GM18520 (cell line): ENCODE measurements at regions not wholly inside any gene's neighbourhood (a gene's known extent, or its start where the extent isn't known, plus 50 kb on each side); places are given as distances from the start of the nearest gene placed in this dataset.
"Not testable (repeated sequence)": the region's sequence is repeated elsewhere in the genome, so short reads cannot be mapped to it uniquely, and the experiment has no call there.

Experiments used
- ATAC-seq: cut with Tn5 transposase; IDR thresholded peaks from one replicate; pipeline ENCODE4 v1.9.1; 2021; ENCODE audit not compliant: unreplicated experiment

DNA sequence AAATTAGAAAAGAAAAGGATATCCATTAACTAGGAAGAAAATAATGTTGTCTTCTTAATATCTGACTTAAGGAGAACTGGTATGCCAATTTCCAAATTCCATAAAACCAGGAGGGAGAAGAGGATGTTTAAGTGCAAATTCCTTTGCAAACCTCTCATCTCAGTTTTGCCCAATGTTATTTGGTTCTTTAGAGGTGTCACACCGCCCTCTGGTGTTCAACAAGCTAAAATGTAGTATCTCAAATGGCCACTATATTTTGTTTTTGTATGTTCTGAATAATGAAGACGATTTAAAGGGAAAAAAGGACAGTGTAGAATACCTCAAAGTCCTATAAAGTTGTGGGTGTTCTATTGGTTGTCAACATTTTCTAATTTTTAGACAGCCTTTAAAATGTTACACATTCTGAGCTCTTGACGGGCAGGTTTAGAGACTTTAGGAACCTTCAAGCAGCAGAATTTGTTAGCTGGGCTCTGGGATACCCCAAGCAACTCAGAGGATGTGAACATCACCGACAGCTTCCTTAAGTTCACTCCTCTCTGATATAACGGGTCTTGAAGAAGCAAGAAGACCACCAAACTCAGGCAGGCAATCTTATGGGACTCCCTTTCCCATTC lies 458.3 kb downstream of the MFSD1 start:
- ATAC-seq: no peak

DNA sequence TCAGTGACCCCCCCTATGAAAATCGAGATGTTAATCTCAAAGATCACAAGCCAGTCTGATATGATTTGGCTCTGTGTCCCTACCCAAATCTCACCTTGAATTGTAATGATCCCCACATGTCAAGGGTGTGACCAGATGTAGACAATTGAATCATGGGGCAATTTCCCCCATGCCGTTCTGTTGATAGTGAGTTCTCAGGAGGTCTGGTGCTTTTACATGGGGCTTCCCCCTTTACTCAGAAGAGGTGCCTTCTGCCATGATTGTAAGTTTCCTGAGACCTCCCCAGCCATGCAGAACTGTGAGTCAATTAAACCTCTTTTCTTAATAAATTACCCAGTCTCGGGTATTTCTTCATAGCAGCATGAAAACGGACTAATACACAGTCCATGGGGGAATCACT lies 459.5 kb downstream of the MFSD1 start:
- ATAC-seq: not testable (repeated sequence)

DNA sequence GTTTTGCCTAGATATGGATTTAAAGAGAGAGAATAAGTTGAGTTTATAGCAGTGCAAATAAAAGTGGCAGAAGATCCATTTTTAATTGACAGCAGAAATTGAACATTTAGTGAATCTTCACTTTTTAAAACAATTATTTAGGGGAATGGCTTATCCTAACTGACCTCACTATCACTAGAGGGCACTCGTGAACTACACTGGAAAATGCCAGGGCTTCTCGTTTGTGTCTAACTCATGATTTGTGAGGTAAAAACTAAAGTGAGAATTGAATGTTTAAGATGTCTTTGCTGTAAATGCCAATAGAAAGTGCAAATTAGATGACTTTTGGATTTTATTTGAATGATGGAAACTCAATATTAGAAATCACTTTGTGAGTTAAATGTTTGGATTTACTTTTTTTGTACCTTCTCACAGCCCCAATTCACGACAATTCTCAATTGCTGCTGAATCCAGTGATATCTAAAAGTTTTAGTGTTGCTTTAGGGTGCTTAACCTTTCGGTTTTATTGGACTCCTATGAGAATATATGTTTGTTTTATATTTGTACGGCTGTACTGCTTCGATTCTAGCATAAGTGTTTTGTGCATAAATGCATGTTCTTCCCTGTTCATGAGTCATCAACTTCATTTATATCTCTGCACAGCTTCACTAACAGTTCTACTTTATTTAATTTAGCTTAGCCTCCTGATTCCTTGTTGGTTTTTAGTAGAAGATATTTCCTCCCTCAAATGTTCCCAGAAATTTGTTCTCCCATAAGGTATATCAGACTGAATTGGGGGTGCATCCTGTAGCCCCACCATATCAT lies 462.1 kb downstream of the MFSD1 start:
- ATAC-seq: no peak

DNA sequence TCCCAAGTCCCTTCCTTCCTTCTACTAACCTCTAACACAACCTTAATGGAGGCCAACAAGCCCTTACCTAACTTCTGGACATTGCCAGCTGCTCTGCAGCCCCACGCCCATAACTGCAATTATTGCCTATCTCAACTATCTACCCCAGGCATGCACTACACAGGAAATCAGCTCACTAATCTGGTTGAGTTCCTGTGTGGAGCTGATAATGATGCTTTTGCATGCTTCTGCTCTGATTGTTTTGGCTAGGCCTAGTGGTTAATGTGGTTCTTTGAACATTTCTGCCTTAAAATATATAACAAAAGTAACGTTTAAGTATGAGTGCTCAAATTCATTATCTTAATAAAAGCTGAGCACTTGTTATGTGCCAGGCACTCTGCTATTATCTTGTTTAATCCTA lies 463.9 kb downstream of the MFSD1 start:
- ATAC-seq: no peak

DNA sequence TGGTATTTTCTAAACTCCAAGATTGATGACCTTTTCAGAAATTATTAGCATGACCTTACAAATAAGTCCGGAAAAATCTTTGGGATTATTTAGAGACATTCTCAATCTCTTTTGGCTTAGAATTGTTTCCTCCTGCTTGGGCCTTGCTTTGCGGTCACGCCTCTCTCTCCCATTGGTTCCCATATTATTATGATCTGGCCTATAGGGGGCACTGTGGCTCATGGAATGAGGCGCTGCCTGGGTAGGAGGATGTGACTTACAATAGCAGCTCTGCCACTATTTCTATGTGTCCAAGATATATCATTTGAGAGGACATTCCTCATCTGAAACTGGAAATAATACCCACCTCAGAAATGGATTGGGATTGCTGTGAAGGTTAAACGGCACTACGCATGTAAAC lies 464.9 kb downstream of the MFSD1 start:
- ATAC-seq: no peak

DNA sequence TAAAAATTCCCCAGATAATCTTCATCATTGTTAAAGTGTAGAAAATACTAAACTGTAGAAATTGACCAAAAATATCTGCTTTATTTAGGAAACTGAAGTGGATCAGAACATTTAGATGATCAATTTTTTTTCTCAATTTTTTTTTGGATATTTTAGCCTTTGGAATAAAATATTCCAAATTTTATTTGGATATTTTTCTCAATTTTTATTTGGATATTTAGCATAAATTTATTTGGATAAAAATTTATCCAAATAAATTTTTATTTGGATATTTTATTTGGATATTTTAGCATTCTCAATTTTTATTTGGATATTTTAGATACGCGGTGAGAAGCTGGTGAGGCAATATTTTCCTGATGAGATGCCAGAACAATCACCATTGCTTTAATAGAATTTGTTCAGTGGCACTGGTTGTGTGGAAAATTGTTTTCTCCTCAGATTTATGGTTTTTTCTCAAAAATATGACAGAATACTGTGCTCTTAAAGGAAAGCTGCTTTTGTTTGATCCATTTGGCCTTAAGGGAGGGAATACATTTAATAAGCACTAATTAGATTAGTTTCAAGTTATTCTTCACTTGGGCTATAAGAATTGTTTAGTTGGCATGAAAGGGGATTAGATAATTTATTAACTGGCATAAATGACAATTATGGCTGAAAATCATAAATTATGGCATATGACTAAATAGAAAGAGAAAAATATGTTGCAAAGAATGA lies 470.1 kb downstream of the MFSD1 start:
- ATAC-seq: no peak

DNA sequence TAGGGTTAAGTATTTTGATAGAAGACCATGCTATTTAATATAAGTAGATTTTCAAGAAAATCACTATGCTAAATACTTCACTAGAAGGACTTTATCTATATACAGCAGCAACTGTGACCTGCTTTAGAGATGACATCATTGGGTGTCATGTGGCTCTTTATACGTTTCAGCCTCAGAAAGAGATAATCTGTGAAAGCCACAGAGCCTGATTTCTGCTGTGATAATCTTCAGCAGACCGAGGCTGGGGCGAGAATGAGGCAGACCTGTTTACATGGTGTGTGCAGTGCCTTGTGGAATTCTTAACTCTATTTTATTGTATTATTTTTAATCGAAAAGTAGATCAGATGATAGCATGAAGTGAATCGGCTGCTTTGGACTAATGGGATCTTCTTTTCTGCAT lies 471.2 kb downstream of the MFSD1 start:
- ATAC-seq: no peak

DNA sequence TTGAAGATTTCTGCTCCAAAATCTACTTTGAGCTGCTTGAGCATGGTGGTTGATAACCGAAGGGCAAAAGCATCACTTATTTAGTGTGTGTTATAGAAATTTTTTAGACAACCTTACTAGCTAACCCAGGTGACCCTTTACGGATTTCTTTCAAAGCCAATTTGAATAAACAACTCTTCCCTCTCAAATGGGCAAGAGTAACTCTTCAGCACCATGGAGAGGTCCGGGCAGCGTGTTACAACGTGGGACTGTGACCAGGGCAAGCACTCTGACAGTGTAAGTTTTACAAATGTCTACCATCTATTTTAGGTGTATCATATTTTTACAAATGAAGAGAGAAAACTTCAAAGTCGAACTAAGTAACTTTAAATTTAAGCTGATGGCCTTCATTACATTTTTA lies 471.8 kb downstream of the MFSD1 start:
- ATAC-seq: no peak

DNA sequence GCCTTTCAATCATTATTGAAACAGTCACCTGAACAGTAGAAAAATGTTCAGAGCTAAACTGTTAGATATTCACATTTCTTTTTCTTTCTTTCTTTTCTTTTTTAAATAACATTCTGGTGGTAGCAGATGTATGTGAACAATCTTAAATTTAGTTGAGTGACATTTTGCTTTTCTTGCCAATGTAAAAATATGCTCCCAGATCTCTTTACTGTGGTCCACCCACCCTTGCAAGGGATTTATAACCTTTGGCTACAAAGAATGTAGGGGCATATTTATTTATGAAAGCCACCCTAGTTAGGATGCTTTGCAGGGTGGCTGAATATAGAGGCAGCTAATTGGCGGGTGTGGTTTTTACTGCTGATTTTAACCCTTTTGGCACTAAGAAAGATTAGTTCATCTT lies 473.9 kb downstream of the MFSD1 start:
- no peak for ATAC-seq

DNA sequence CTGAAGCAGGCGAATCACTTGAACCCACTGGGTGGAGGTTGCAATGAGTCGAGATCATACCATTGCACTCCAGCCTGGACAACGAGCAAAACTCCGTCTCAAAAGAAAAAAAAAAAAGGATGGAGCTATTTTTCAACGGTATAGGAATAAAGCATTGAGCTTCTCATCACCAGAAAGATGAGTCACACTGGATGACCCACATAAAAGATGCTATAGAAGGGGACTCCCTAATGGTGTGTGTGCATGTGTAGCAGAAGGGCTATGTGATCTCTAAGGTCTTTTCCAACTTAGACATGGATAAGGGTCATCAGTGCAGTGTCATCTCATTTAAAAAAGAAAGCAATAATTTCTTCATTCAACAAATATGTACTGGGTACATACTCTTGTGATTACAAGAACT lies 476.0 kb downstream of the MFSD1 start:
- no peak for ATAC-seq

DNA sequence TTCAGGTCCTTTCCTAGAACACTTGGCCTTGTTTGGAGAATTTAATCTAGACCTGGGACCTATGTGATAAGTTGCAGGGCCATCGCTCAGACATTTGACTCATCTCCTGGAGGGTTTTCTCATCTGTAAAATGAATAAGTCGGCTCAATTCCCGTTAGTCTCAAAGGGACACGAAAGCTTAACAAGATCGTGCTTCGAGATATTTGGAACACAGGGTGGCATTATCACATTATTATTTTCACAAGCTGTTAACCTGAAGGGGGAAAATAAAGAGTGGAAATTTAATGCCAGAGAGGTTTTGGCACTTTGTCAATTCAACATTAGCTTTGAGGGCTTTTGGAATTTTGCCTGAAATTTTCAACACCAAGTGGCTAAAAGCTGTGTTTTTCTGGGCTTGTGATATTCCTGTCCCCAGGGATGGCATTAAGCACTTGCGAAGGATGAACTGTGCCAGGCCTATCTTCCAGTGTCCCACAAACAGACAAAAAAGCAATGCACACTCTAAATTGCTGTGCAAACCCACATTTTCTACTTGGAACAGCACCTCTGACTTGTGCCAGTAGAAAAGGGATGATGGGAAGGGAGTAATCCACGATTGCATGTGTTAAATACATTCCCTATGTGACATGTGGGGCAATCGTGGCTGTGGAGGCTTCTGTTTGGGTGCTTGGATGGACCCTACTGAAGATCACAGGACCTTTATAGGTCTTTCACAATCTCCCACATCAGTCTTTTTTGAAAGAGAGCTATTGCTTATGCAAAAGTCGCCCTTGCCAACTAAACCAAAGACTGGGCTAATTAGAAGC lies 478.7 kb downstream of the MFSD1 start:
- ATAC-seq: no peak

DNA sequence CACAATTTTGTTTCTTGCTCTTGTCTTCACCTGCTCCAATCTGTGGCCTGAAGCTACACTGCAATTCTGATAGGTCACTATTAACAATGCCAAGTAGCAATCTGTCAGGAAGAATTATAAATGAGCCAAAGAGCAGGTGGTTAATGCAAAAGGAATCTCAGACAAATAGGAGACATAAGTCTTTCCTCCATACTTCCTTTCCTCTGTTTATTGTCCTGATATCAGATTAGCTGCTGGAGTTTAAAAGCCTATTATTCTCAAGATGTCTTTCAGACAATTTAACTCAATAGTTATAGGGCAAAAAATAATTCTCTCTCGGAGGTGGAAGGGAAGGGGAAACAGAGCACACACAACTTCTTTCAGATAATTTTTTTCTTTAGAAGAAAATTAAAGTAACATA lies 491.6 kb downstream of the MFSD1 start:
- ATAC-seq: no peak

DNA sequence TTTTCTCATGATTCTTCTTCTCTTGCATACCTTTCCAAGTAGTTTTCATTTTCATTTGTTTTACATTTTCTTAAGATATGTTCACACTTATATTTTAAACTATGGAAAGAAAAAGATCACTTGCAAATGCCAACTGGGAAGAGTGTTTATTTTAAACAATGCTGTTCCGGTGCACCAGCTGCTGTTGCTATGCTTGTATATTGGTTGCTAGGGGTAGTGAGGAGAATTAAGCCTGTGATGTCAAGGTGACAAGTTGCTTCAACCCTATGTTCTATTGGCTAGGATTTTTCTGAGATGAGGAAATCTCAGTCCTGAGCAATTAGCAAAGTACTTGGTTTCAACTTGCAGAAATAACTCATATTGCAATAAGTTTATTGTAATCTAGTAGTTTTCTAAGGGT lies 500.1 kb downstream of the MFSD1 start:
- ATAC-seq: no peak

DNA sequence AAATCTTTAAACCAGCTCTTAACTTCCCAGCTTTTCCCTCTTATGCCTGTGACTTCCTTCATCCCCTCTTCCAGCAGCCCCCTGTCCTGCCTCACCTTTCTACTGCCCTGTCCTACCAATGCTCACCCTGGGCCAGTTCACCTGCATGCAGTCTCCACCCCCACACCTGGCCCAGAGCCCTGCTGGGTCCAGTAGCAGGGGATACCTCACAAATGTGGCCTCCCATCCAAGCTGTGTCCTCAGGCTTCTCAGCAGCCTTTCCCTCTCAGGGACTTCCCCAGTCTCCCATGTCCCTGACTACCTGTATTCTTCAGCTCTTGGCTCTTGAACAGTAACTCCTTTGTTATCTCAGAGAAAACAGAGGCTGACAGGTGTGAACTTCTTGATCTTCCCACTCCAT lies 503.2 kb downstream of the MFSD1 start:
- ATAC-seq: no peak

DNA sequence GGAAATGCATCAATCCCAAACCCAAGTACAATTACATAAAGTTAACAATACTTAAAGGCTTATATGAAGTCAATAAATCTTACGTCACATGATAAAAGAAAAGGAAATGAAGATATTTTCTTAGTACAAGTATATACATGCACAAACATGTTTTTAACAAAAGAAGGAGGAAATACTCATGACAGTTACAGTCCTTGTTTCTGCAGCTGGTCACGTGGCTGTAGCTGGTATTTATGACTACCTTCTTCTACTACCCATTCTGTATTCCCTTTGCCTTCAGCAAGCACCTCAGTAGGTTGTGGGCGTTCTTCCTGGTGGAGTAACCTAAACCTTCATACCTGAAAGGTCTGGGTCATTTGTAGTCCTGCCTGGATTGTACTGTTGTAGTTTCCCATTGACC lies 514.9 kb downstream of the MFSD1 start:
- ATAC-seq: not testable (repeated sequence)

DNA sequence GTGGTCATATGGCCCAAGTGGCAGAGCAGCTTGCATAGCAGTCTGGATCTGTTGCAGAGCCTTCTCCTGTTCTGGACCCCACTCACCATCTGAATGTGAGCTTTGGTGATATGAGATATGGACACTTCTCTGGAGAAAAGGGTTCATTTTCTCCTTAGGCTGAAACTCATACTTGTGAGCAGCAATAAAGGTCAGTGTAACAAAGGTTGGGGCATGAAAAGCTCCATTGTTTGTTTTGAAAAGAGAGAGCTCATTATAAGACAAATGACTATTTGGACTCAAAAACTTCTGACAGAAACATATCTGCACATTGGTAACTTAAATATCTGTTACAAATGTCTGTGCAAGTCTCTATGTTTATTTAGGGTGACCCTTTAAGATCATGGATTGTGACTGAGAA lies 517.3 kb downstream of the MFSD1 start:
- no peak for ATAC-seq

DNA sequence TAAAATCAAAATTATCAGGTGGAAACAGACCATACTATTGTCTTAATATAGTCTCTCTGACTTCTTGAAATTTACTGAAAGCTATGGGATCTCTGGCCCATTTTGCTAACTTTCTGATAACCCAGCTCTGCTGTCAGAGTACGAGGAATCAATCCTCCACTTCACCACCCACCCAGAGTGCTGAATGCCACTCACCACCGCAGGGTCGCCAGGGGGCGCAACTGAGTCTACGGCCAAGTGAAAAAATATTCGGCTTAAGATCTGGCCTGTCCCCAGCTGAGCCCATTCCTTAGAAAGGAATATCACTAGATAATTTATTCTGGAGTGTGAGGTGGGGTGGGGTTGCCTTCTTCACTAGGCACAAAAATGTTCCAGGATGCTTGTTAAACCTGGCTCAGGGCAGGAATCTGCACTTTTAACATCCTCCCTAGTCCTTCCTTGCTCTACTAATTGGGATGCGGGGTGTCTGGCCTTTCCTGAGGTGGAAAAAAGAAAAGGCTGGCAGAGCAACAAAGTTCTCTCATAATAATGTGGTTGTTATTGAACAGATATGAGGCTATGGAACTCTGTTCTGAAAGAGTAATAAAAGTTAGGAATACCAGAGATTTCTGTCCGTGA lies 520.6 kb downstream of the MFSD1 start:
- ATAC-seq: no peak

DNA sequence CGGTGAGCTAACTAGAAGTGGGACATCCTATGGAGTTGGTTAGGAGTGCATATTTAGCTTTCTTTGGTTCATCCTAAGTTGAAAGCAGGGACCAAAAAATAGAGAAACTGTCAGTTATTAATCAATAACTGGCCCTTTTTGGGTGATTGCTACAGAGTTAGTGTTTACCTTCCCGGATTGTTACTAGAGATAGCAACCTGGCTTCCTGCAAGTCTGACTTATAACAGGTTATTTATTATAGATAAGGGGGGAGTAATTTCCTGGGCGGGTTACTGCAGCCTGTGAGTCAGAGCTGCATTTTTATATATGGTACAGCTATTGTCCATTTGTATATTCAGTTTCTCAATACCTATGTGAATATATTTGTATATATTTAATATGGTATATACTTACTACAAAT lies 522.0 kb downstream of the MFSD1 start:
- ATAC-seq: no peak

DNA sequence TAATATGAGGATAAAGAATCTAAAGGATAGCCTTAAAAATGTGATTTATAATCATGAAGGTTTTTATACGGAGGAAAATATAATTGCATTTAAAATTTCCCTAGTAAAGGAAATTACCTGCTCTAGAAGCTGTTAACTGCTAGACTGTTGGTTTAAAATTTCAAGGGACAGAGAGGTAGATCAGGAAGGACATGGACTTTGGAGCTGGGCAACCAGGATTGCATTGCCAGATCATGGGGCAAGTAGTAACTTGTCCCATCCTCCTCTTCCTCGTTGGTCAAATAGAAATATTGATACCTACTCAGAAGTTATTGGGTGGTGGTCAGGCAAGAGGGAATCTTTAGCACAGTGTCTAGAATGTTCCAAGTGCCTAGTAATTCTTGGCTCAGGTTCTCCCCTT lies 525.1 kb downstream of the MFSD1 start:
- ATAC-seq: no peak

DNA sequence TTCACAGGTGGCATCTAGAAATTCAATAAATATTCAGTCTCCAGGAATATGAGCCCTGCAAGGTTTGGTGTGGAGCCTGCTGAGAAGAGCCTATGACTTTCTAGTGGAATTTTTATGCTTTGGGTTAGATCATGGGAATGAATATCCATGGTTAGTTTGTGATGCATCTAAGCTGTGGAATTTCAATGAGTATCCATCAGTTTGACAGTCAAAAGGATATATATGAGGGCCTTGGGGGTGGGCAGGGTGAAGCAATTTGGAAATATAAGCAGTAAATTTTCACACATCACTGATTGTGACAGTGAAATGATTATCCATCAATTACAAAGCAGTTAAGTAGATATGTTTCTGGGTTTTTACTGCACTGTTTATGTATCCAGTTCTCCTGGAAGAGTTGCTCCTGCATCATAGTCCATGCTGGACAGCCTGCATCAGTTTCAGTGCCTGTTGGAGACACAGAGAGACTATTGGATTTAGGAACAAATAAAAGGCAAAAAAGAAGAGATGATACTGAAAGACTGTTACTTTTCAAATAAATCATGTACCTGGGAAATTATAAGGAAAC lies 530.8 kb downstream of the MFSD1 start:
- ATAC-seq: no peak

DNA sequence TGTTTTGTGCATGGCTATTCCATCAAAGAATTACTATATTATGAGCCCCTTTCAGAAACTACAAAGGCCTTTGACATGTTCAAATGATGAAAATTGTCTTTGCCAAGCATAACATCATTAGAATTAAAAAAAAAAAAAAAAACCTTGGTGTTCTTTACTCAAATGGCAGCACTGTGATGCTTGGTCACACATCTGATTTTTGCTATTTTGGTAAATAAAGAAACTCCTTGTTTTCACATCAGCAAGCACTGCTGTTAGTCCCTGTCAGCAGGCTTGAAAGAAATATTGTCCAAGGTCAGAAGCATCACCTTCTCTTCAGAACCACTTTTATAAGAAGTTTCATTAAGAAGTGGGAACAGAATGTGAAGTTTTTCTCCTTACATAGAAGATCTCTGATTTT lies 537.3 kb downstream of the MFSD1 start:
- no peak for ATAC-seq
